LNCaP clone FGC (cell line): ENCODE measurements at regions not wholly inside any gene's neighbourhood (a gene's known extent, or its start where the extent isn't known, plus 50 kb on each side); places are given as distances from the start of the nearest gene placed in this dataset.

Experiments
- DNase-seq: peaks from one replicate; pipeline ENCODE4 v3.0.0-alpha.2; 2011; ENCODE audit warnings: low read depth
- H3K4me3 ChIP-seq: 2 replicates; pipeline ENCODE4 v1.5.1; 2011; ENCODE audit warnings: mild to moderate bottlenecking, low read depth, low read length, control low read depth
- TF ChIP-seq, protein P1 (sequence below): IDR thresholded peaks from 2 replicates; pipeline ENCODE4 v1.5.1; 2012; ENCODE audit warnings: mild to moderate bottlenecking; ENCODE audit not compliant: control insufficient read depth, insufficient read depth; ENCODE audit errors: extremely low read depth

DNA sequence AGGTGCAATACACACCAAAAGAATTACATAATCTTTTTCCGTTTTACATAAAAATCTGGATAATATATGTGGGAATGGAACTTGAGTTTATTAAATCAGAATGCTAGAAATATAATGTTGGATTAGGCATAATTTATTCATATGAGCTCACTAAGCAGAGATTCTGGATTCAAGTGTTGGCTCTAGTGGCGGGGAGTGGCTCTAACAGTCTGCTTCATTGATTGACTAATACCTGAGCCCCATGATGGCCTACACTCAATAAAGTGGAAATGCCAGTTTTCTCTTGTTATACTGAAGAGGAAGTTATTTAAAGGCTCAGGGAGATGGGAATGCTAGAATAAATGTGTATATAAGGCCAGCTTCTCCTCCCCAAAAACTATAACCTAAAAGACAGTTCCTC, 285.5 kb upstream of the MOCS1 start:
- TF ChIP-seq, protein P1, sequence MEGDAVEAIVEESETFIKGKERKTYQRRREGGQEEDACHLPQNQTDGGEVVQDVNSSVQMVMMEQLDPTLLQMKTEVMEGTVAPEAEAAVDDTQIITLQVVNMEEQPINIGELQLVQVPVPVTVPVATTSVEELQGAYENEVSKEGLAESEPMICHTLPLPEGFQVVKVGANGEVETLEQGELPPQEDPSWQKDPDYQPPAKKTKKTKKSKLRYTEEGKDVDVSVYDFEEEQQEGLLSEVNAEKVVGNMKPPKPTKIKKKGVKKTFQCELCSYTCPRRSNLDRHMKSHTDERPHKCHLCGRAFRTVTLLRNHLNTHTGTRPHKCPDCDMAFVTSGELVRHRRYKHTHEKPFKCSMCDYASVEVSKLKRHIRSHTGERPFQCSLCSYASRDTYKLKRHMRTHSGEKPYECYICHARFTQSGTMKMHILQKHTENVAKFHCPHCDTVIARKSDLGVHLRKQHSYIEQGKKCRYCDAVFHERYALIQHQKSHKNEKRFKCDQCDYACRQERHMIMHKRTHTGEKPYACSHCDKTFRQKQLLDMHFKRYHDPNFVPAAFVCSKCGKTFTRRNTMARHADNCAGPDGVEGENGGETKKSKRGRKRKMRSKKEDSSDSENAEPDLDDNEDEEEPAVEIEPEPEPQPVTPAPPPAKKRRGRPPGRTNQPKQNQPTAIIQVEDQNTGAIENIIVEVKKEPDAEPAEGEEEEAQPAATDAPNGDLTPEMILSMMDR = no peak
- DNase-seq = no peak
- H3K4me3 ChIP-seq = no peak overlapping the region

DNA sequence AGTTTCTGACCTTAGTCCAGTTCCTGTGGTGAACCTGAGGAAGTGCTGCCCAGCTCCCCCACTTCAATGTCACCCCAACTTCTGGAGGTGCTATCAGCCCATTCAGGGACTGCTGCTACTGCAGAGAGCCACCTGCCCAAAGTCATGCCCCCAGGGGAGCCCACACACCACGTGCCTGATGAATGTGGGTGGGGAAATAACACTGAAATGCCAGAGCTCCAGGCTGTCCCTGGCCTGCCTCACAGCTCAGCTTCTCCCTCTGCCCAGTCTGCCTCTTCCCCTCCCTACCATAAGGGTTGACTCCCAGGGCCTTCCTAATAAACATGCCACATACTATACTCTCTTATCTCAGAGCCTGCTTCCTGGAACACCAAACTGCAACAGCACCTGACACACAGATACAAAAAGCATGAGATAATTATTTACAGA, 276.4 kb upstream of the MOCS1 start:
- DNase-seq = no peak

GRCh38 chr6:40205801-40206200, 271.5 kb upstream of the MOCS1 start:
- TF ChIP-seq, protein P1 = no peak
- no peak overlapping the region for H3K4me3 ChIP-seq
- DNase-seq = no peak

More for the DNA sequence above, 276.4 kb upstream of the MOCS1 start:
- TF ChIP-seq, protein P1 = no peak
- H3K4me3 ChIP-seq = no peak overlapping the region

GRCh38 chr6:40205004-40205403, 270.7 kb upstream of the MOCS1 start:
- no peak for DNase-seq
- H3K4me3 ChIP-seq = no peak overlapping the region
- TF ChIP-seq, protein P1 = no peak

GRCh38 chr6:40197371-40197770, 263.1 kb upstream of the MOCS1 start:
- TF ChIP-seq, protein P1 = no peak
- no peak overlapping the region for H3K4me3 ChIP-seq
- DNase-seq = no peak

- TF ChIP-seq, protein P1 = no peak
- no peak overlapping the region for H3K4me3 ChIP-seq
- DNase-seq = no peak
Measured at GRCh38 chr6:40196135-40196518, 261.9 kb upstream of the MOCS1 start.

DNA sequence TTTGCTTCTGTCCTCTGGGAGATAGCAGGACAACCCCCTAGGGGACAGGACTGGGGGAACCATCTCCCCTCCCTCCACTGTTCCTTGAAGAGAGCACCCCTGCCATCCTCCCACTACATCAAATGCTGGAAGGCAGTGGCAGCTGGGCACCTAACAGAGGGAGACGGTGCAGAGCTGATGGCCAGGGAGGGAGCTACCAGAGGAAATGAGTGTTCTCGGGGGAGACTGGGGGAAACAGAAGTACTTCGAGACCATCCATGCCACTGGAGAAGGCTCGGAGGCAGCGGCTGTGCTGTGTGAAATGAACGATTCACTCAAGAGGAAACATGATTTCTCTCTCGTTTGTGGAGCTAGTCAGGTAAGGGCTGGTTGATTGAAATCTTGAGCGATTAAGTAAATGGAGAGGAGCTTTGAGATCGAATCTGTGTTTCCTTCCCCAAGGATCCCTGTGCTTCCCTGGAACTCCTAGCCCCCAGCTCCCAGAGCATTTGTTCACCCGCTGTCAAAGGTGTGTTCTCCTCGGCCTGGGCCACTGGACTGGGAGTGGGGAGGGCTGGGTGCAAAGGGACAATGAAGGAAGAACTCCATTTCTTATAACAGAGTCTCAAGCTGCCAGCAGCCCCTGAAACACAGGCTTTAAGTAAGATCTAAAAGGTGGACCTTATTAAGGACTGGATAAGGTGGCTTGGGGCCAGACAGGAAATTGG, 261.3 kb upstream of the MOCS1 start:
- TF ChIP-seq, protein P1 = no peak
- DNase-seq = no peak
- H3K4me3 ChIP-seq = no peak overlapping the region
